HEK293T (cell line): ENCODE measurements at regions not wholly inside any gene's neighbourhood (a gene's known extent, or its start where the extent isn't known, plus 50 kb on each side); places are given as distances from the start of the nearest gene placed in this dataset.

Source experiments
- CTCF ChIA-PET: fragments of 350-600 bp; formaldehyde crosslinking; extraction: SDS; loops from one replicate; lab custom pipeline; 2021; ENCODE audit warnings: antibody characterized with exemption, inconsistent platforms; lab: Yijun Ruan, JAX
- POLR2A ChIA-PET: fragments of 350-600 bp; formaldehyde crosslinking; extraction: SDS; loops from one replicate; lab custom pipeline; 2020; ENCODE audit warnings: antibody characterized with exemption, inconsistent platforms; lab: Yijun Ruan, JAX
- DNase-seq: peaks from one replicate; pipeline ENCODE4 v3.0.0; 2012; ENCODE audit warnings: mixed read lengths; ENCODE audit errors: extremely low spot score
- ARNT ChIP-seq: fragments of 450-650 bp; IDR thresholded peaks from 2 replicates; pipeline ENCODE4 v1.6.1; 2017; ENCODE audit warnings: mild to moderate bottlenecking
- BHLHE40 ChIP-seq: fragments of 450-650 bp; IDR thresholded peaks from 2 replicates; pipeline ENCODE4 v1.6.1; 2016; ENCODE audit warnings: mild to moderate bottlenecking, moderate library complexity, borderline replicate concordance
- CTBP1 ChIP-seq: fragments of 450-650 bp; IDR thresholded peaks from 2 replicates; pipeline ENCODE4 v1.6.1; 2016; ENCODE audit warnings: borderline replicate concordance
- ELF4 ChIP-seq: fragments of 450-650 bp; IDR thresholded peaks from 2 replicates; pipeline ENCODE4 v1.6.1; 2017; ENCODE audit warnings: antibody characterized with exemption
- FOXA1 ChIP-seq: fragments of 450-650 bp; IDR thresholded peaks from 2 replicates; pipeline ENCODE4 v1.6.1; 2016; ENCODE audit warnings: mild to moderate bottlenecking
- FOXK2 ChIP-seq: fragments of 450-650 bp; IDR thresholded peaks from 2 replicates; pipeline ENCODE4 v1.6.1; 2016; ENCODE audit warnings: mild to moderate bottlenecking
- FOXM1 ChIP-seq: fragments of 450-650 bp; IDR thresholded peaks from 2 replicates; pipeline ENCODE4 v1.6.1; 2017; ENCODE audit warnings: mild to moderate bottlenecking, borderline replicate concordance
- HDGF ChIP-seq: fragments of 450-650 bp; IDR thresholded peaks from 2 replicates; pipeline ENCODE4 v1.6.1; 2017; ENCODE audit warnings: antibody characterized with exemption, borderline replicate concordance
- L3MBTL2 ChIP-seq: fragments of 450-650 bp; conservative IDR thresholded peaks from 2 replicates; pipeline ENCODE4 v1.6.1; 2016; ENCODE audit warnings: mild to moderate bottlenecking
- LEF1 ChIP-seq: fragments of 450-650 bp; IDR thresholded peaks from 2 replicates; pipeline ENCODE4 v1.6.1; 2017; ENCODE audit warnings: mild to moderate bottlenecking, borderline replicate concordance
- NFRKB ChIP-seq: fragments of 450-650 bp; IDR thresholded peaks from 2 replicates; pipeline ENCODE4 v1.6.1; 2016; ENCODE audit warnings: mild to moderate bottlenecking, moderate library complexity
- PKNOX1 ChIP-seq: fragments of 450-650 bp; IDR thresholded peaks from 2 replicates; pipeline ENCODE4 v1.6.1; 2016
- SP1 ChIP-seq: fragments of 450-650 bp; IDR thresholded peaks from 2 replicates; pipeline ENCODE4 v1.6.1; 2017
- SUZ12 ChIP-seq: fragments of 450-650 bp; IDR thresholded peaks from 2 replicates; pipeline ENCODE4 v1.6.1; 2016; ENCODE audit warnings: mild to moderate bottlenecking
- TARDBP ChIP-seq: fragments of 450-650 bp; IDR thresholded peaks from 2 replicates; pipeline ENCODE4 v1.6.1; 2016
- ZNF384 ChIP-seq: fragments of 450-650 bp; IDR thresholded peaks from 2 replicates; pipeline ENCODE4 v1.6.1; 2016

DNA sequence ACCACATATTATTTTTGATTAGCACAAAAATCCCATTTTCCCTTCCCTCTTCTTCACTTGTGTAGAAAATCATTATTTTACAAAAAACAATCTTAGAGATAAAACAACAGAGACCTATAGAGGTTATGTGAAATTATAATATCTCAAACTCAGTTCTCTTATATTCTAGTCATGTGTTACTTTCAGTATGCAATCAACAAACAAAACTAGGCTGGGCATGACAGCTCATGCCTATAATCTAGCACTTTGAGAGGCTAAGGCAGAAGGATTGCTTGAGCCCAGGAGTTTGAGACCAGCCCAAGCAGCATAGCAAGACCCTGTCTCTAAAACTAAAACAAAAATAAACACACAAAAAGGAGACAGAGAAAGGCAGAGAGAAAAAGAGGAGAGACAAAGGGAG lies 211.4 kb upstream of the SGK1 start:
- CTCF ChIA-PET, result no interaction called here
- DNase-seq, result no peak
- no peak for TF ChIP-seq FOXK2
- no peak for TF ChIP-seq L3MBTL2
- TF ChIP-seq BHLHE40, result no peak
- TF ChIP-seq FOXM1, result no peak
- no peak for TF ChIP-seq ARNT
- no peak for TF ChIP-seq SUZ12
- no peak for TF ChIP-seq PKNOX1
- TF ChIP-seq TARDBP, result no peak
- POLR2A ChIA-PET, result no interaction called here

DNA sequence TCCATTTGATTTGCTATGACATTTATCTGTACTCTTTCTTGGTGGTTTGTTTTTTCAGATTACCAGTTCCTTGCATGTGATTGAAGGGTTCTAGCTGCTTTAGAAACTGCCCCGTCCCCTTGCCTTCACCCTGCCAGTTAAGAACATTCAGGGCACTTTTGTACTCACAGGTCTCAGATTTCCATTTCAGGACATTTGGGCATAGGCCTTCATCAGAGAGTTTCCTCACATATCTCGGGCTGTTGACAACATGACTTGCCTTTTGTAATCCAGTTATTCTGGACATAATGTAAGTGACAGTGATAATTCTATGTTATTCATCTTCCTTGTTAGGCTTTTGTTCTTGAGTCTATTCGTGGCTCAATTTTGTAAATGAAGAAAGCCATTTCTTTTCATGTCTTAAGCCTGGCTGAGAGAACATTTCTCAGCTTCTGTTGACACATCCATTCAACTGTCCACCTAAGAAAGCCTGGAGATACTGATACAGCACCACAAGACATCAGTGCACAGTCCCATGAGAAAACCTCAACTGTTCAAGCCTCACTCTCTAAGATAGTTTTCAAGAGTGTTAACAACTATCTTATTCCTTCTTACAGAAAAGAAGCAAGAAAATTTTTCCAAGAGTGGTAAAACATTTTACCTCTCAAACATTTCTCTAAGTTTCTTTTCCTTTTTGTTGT lies 209.3 kb upstream of the SGK1 start:
- POLR2A ChIA-PET, result no interaction called here
- CTCF ChIA-PET, result interaction anchor here (0.7 kb wide), 1 partner anchor 14 kb away, joined by 3 read pairs; no protein-coding TSS in a partner anchor
- TF ChIP-seq SP1 (no peak), ZNF384 (no peak), HDGF (no peak), NFRKB (no peak), FOXM1 (no peak), LEF1 (no peak), ARNT (no peak), L3MBTL2 (no peak), TARDBP (no peak), FOXA1 (no peak), FOXK2 (no peak), BHLHE40 (no peak), SUZ12 (no peak)
- no peak for DNase-seq

DNA sequence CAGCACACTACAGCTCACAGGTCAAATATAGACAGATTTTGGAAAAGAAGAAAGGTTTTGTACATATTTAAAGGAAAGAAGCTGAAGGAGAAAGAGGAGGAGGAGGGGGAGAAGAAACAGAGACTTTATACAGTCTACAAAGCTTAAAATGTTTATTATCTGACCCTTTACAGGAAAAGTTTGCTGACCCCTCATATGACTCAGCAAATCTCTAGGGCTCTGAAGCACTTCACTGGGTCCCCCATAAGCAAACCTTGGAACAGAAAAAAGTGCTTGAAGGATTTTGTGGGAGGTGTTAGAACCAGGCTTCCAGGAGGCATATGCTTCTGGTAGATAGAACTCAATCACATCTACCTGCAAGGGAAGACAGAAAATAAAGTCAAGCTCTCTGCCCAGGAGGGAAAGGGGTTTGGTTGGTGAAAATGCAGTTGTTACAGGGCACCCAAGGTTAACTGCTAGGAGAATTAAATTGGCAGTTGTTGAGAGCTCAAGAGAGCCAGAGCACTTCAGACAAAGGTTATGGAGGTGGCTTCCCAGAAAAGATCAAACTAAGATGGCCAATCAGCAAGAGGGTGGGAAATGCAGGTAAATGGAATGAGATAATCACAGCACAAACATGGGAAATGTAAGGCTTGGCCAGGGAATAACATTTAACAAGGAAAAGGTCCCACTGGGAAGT lies 207.4 kb upstream of the SGK1 start:
- no peak for DNase-seq
- CTCF ChIA-PET, result no interaction called here
- POLR2A ChIA-PET, result no interaction called here
- TF ChIP-seq NFRKB (no peak), FOXA1 (no peak), CTBP1 (no peak), BHLHE40 (no peak), ZNF384 (no peak), L3MBTL2 (no peak), LEF1 (no peak), SP1 (no peak), FOXM1 (no peak), SUZ12 (no peak), TARDBP (no peak), FOXK2 (no peak), PKNOX1 (no peak)

DNA sequence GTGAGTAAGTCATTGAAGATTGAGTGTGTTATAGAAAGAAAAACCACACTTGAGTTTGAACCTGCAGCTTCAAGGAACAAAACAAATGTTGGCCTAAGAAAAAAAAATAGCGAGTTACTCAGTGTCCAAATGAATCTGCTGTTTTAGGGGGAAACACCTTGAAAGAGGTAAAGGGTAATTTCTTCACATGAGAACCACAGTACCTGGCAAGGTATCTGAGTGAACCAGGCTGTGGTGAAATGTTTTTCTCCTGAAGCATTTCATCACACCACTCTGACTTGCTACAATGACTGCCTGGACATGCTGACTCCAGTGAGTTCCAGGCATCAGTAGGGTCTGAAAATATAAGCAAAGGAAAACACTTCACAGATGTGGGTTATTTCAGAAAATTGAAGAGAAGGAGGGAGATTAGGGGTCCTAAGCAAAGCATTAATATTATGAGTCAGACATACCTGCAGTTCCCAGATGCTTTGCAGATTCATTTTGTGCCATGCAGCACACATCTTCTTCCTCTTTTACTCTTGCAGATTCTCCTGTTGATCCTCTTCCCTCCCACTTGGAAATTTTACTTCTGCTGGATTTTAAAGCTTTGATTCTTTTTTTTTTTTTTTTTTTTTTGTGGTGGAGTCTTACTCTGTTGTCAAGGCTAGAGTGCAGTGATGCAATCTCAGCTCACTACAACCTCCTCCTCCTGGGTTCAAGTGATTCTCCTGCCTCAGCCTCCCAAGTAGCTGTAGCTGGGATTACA lies 206.2 kb upstream of the SGK1 start:
- ChIA-PET POLR2A (no interaction called here), CTCF (no interaction called here)
- no peak for DNase-seq
- TF ChIP-seq FOXM1, result no peak
- TF ChIP-seq ARNT, result no peak
- no peak for TF ChIP-seq FOXA1
- TF ChIP-seq LEF1, result no peak
- TF ChIP-seq SP1, result no peak
- TF ChIP-seq L3MBTL2, result no peak
- no peak for TF ChIP-seq BHLHE40
- TF ChIP-seq ZNF384, result no peak
- TF ChIP-seq FOXK2, result no peak
- TF ChIP-seq PKNOX1, result no peak
- no peak for TF ChIP-seq NFRKB
- TF ChIP-seq CTBP1, result no peak
- no peak for TF ChIP-seq TARDBP
- no peak for TF ChIP-seq SUZ12
- TF ChIP-seq ELF4, result no peak
- no peak for TF ChIP-seq HDGF

GRCh38 chr6:134523051-134523450 lies 205.1 kb upstream of the SGK1 start:
- no peak for DNase-seq
- TF ChIP-seq CTBP1 (no peak), SP1 (no peak), ZNF384 (no peak), SUZ12 (no peak), FOXA1 (no peak), L3MBTL2 (no peak), FOXK2 (no peak), NFRKB (no peak), ELF4 (no peak), ARNT (no peak), FOXM1 (no peak), HDGF (no peak), PKNOX1 (no peak), BHLHE40 (no peak), LEF1 (no peak)
- CTCF ChIA-PET, result no interaction called here
- POLR2A ChIA-PET, result no interaction called here
